ENCODE measurements at regions not wholly inside any gene's neighbourhood (a gene's known extent, or its start where the extent isn't known, plus 50 kb on each side); places are given as distances from the start of the nearest gene placed in this dataset.

DNA sequence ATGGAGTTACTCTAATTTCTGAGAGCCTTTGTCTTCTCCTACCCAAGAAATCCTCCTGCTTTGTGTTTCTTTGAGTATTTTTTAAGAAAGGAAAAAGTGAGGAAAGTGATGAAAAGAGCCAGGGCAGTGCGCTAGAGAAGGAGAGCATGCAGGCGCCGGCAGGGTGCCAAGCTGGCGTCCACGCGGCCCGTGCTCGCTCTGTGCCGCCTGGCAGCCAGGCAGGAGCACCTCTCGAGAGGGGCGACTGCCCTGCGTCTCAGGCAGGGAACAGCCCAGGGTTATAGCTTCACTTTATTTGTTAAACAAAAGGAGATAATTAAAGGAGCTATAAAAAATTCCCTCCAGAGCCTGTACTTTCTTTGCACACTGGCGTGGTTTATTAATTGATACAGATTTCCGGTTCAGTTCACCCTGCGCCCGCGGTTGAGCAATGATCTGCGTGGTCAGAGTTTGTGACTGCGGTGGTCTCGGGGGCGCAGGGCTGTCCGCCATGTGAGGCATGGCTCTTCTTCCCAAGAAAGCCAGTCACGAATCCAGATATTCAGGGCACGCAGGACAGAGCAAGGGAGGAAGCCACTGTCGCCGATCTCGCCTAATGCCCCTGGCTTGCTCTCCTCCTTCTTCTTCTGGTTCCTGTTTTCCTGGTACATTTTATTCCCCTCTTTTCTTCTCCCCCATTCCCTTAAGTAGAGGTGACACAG, 110.8 kb upstream of the PAQR3 start:
- no peak for FAIRE-seq
- Histone ChIP-seq H3K9me3 (ENCODE audit: insufficient read depth, low read depth, low read length) (no peaks in the 10 kb centered on the region), H3K36me3 (ENCODE audit: insufficient read depth, low read length) (no peaks in the 10 kb centered on the region), H3K79me2 (ENCODE audit: insufficient read depth, low read length) (no peaks in the 10 kb centered on the region), H2AFZ (ENCODE audit: low read depth, low read length) (no peak overlapping the region), H4K20me1 (ENCODE audit: insufficient read depth, low read length) (no peaks in the 10 kb centered on the region), H3K4me2 (ENCODE audit: low read length) (peak overlapping the region; percentile 51), H3K9ac (ENCODE audit: low read length) (no peak overlapping the region), H3K4me3 (ENCODE audit: insufficient read depth, low read depth, low read length) (no peak overlapping the region), H3K27me3 (ENCODE audit: insufficient read depth, low read length) (no peaks in the 10 kb centered on the region), H3K27ac (ENCODE audit: low read depth, low read length) (no peak overlapping the region), H3K4me1 (ENCODE audit: insufficient read depth, low read length) (no peaks in the 10 kb centered on the region)
- H3K27ac Mint-ChIP-seq (ENCODE audit: unreplicated experiment), result no peak overlapping the region
- peaks cover 6% of the 10 kb centered on the region for H3K4me1 Mint-ChIP-seq (ENCODE audit: low read depth, unreplicated experiment)
- no peak overlapping the region for H3K4me3 Mint-ChIP-seq (ENCODE audit: unreplicated experiment)
- DNase-seq (ENCODE audit: low read depth), result no peak
- H3K27me3 Mint-ChIP-seq (ENCODE audit: low read depth, unreplicated experiment), result peaks cover 4% of the 10 kb centered on the region
- TF ChIP-seq EZH2 (IDR thresholded peaks at IDR 0.05; ENCODE audit: insufficient read depth, low read length), result no peak
- no peak for TF ChIP-seq CTCF (IDR thresholded peaks at IDR 0.05; ENCODE audit: insufficient read depth, low read depth, low read length)
- H3K36me3 Mint-ChIP-seq (ENCODE audit: low read depth, unreplicated experiment), result no peaks in the 10 kb centered on the region
- no peaks in the 10 kb centered on the region for H3K9me3 Mint-ChIP-seq (ENCODE audit: unreplicated experiment)

DNA sequence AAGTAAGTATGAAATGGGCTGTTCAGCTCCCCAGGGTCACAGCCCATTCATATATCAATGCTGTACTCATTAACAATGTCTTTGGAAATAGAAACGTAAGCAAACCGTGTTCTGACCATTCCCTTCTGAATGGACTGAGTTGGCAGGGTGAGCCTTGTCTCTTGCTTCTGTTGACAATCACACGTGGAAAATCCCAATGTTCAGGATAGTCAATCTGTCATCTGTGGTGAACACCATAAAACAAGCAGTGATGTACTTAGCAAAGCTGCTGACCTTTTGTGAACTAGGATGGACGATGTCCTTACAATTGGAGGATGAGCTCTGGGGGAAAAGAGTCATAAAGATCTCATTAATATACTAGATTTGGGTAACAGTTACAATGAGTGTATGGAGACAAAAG, 109.6 kb upstream of the PAQR3 start:
- DNase-seq (ENCODE audit: low read depth) (no peak), FAIRE-seq (no peak)
- no peaks in the 10 kb centered on the region for H3K9me3 Mint-ChIP-seq (ENCODE audit: unreplicated experiment)
- Histone ChIP-seq H3K27ac (ENCODE audit: low read depth, low read length) (no peak overlapping the region), H3K4me3 (ENCODE audit: insufficient read depth, low read depth, low read length) (no peak overlapping the region), H3K9ac (ENCODE audit: low read length) (no peak overlapping the region), H3K79me2 (ENCODE audit: insufficient read depth, low read length) (no peaks in the 10 kb centered on the region), H3K27me3 (ENCODE audit: insufficient read depth, low read length) (no peaks in the 10 kb centered on the region), H3K4me2 (ENCODE audit: low read length) (no peak overlapping the region), H3K9me3 (ENCODE audit: insufficient read depth, low read depth, low read length) (no peaks in the 10 kb centered on the region), H2AFZ (ENCODE audit: low read depth, low read length) (no peak overlapping the region), H3K4me1 (ENCODE audit: insufficient read depth, low read length) (no peaks in the 10 kb centered on the region), H3K36me3 (ENCODE audit: insufficient read depth, low read length) (no peaks in the 10 kb centered on the region), H4K20me1 (ENCODE audit: insufficient read depth, low read length) (no peaks in the 10 kb centered on the region)
- no peak overlapping the region for H3K27ac Mint-ChIP-seq (ENCODE audit: unreplicated experiment)
- no peak overlapping the region for H3K4me3 Mint-ChIP-seq (ENCODE audit: unreplicated experiment)
- no peaks in the 10 kb centered on the region for H3K36me3 Mint-ChIP-seq (ENCODE audit: low read depth, unreplicated experiment)
- H3K4me1 Mint-ChIP-seq (ENCODE audit: low read depth, unreplicated experiment), result peaks cover 6% of the 10 kb centered on the region
- peaks cover 4% of the 10 kb centered on the region for H3K27me3 Mint-ChIP-seq (ENCODE audit: low read depth, unreplicated experiment)
- TF ChIP-seq CTCF (IDR thresholded peaks at IDR 0.05; ENCODE audit: insufficient read depth, low read depth, low read length), result no peak
- TF ChIP-seq EZH2 (IDR thresholded peaks at IDR 0.05; ENCODE audit: insufficient read depth, low read length), result no peak

- peaks cover 4% of the 10 kb centered on the region for H3K27me3 Mint-ChIP-seq (ENCODE audit: low read depth, unreplicated experiment)
- no peak for FAIRE-seq
- no peaks in the 10 kb centered on the region for H3K4me1 ChIP-seq (ENCODE audit: insufficient read depth, low read length)
Measured at GRCh38 chr4:79047316-79047715, 108.1 kb upstream of the PAQR3 start.

More at GRCh38 chr4:79047316-79047715, 108.1 kb upstream of the PAQR3 start:
- Histone ChIP-seq H3K27ac (ENCODE audit: low read depth, low read length) (no peak overlapping the region), H3K79me2 (ENCODE audit: insufficient read depth, low read length) (no peaks in the 10 kb centered on the region), H4K20me1 (ENCODE audit: insufficient read depth, low read length) (no peaks in the 10 kb centered on the region), H3K36me3 (ENCODE audit: insufficient read depth, low read length) (no peaks in the 10 kb centered on the region), H3K27me3 (ENCODE audit: insufficient read depth, low read length) (no peaks in the 10 kb centered on the region), H2AFZ (ENCODE audit: low read depth, low read length) (no peak overlapping the region), H3K9ac (ENCODE audit: low read length) (no peak overlapping the region), H3K4me2 (ENCODE audit: low read length) (no peak overlapping the region), H3K9me3 (ENCODE audit: insufficient read depth, low read depth, low read length) (no peaks in the 10 kb centered on the region), H3K4me3 (ENCODE audit: insufficient read depth, low read depth, low read length) (no peak overlapping the region)
- TF ChIP-seq CTCF (IDR thresholded peaks at IDR 0.05; ENCODE audit: insufficient read depth, low read depth, low read length) (no peak), EZH2 (IDR thresholded peaks at IDR 0.05; ENCODE audit: insufficient read depth, low read length) (no peak)
- no peak overlapping the region for H3K4me3 Mint-ChIP-seq (ENCODE audit: unreplicated experiment)
- peaks cover 6% of the 10 kb centered on the region for H3K4me1 Mint-ChIP-seq (ENCODE audit: low read depth, unreplicated experiment)
- no peaks in the 10 kb centered on the region for H3K9me3 Mint-ChIP-seq (ENCODE audit: unreplicated experiment)
- H3K27ac Mint-ChIP-seq (ENCODE audit: unreplicated experiment), result no peak overlapping the region
- no peak for DNase-seq (ENCODE audit: low read depth)
- no peaks in the 10 kb centered on the region for H3K36me3 Mint-ChIP-seq (ENCODE audit: low read depth, unreplicated experiment)

Data from astrocyte (in vitro differentiated cells and primary cell).